ENCODE measurements at regions not wholly inside any gene's neighbourhood (a gene's known extent, or its start where the extent isn't known, plus 50 kb on each side); places are given as distances from the start of the nearest gene placed in this dataset.

- DNase-seq (ENCODE audit: low spot score in 2 of 2, unreplicated experiment in 2 of 2) = peak in 1 of 2 experiments; percentile 36
- Mint-ChIP-seq H3K4me3 (no peak overlapping the region), H3K36me3 (no peaks in the 10 kb centered on the region), H3K4me1 (peaks cover 4% of the 10 kb centered on the region), H3K27ac (no peak overlapping the region), H3K27me3 (ENCODE audit: low read depth) (peaks cover 45% of the 10 kb centered on the region), H3K9me3 (no peaks in the 10 kb centered on the region)
- no peak for TF ChIP-seq CTCF (IDR thresholded peaks at IDR 0.05; ENCODE audit: unreplicated experiment)
Measured at GRCh38 chr5:2185646-2186471, 303.1 kb upstream of the IRX4 start.

DNA sequence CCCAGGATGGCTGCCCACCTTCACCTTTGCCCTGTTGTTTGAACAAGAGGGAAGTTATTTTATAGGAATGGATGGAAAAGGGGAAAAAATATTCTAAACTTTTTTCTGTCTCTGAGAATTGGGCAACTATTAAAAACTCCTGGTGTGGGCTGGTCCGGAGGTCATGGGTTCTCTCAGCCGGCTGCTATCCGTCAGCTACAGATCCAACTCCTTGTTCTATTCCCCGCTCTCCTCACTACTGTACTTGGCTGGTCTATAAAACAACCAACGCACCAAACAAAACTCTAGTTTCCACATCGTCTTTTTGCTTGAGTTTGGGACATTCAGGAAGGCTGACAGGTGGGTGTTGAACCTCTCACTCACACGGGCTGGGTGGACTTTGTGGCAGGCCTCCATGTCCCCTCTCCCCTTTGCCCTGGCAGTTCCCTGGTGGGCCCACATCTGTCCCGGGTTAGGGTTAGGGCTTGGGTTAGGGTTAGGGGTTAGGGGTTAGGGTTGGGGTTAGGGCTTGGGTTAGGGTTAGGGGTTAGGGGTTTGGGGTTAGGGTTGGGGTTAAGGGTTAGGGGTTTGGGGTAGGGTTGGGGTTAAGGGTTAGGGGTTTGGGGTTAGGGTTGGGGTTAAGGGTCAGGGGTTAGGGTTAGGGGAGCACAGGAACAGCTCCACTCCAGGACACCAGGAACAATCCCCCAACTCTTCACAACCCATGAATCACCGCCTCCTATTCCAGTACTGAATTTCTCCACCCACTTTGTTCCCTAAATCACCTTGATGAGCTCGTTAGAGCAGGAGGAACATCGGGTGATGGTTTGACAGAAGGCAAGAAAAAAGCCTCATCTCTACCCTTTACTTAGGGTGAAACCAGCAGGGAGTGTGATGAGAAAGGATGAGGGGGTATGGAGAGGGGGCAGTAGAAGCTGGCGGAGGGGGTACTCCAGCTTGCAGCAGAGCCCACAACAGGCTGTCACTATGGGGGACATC lies 302.1 kb upstream of the IRX4 start:
- DNase-seq (ENCODE audit: low spot score in 2 of 2, unreplicated experiment in 2 of 2) = no peak
- Mint-ChIP-seq H3K4me3 (no peak overlapping the region), H3K36me3 (no peaks in the 10 kb centered on the region), H3K27ac (no peak overlapping the region), H3K9me3 (no peaks in the 10 kb centered on the region), H3K4me1 (peaks cover 4% of the 10 kb centered on the region), H3K27me3 (ENCODE audit: low read depth) (peaks cover 39% of the 10 kb centered on the region)
- no peak for TF ChIP-seq CTCF (IDR thresholded peaks at IDR 0.05; ENCODE audit: unreplicated experiment)

DNA sequence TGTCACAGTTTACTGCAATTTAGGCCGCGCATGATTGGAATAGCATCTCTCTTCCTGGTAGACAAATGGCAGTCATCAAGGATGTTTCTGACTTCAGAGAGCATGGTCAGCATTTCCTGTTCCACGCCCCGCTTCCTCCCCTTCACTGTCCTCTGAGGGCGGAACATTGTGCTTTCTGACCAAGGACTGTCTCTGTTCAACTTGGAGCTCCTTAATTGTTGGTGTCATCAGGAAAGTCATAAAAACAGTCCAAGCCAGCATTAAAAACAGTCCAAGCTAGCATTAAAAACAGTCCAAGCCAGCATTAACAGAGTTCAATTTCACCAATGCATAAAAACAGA lies 301.3 kb upstream of the IRX4 start:
- Mint-ChIP-seq H3K4me1 (peaks cover 4% of the 10 kb centered on the region), H3K27me3 (ENCODE audit: low read depth) (peaks cover 34% of the 10 kb centered on the region), H3K36me3 (no peaks in the 10 kb centered on the region), H3K27ac (no peak overlapping the region), H3K4me3 (no peak overlapping the region), H3K9me3 (no peaks in the 10 kb centered on the region)
- no peak for DNase-seq (ENCODE audit: low spot score in 2 of 2, unreplicated experiment in 2 of 2)
- no peak for TF ChIP-seq CTCF (IDR thresholded peaks at IDR 0.05; ENCODE audit: unreplicated experiment)

- H3K36me3 Mint-ChIP-seq = no peaks in the 10 kb centered on the region
- H3K27me3 Mint-ChIP-seq (ENCODE audit: low read depth) = peaks cover 29% of the 10 kb centered on the region
- no peaks in the 10 kb centered on the region for H3K9me3 Mint-ChIP-seq
- no peak for TF ChIP-seq CTCF (IDR thresholded peaks at IDR 0.05; ENCODE audit: unreplicated experiment)
- H3K4me3 Mint-ChIP-seq = no peak overlapping the region
- H3K27ac Mint-ChIP-seq = no peak overlapping the region
- DNase-seq (ENCODE audit: low spot score in 2 of 2, unreplicated experiment in 2 of 2) = no peak
- H3K4me1 Mint-ChIP-seq = peaks cover 4% of the 10 kb centered on the region
Measured at GRCh38 chr5:2183154-2184025, 300.7 kb upstream of the IRX4 start.

DNA sequence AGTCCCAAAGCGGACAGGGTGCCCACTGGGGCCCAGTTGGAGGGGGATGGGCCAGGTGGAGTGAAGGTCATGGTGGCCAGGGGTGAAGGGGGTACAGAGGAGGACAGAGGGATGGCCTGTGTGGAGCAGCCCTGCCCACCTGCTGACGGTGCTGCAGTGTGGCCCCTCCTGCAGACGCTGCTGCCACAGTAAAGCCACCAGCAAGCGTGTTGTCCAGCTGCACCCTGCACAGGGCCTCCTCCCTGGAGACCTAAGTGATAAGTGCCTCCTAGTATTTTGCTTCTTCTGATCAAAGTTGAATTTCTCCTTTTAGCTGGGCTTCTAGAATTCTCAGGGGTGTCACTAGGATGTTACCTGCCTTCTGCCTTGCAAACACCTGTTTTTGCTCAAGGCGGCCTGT lies 299.3 kb upstream of the IRX4 start:
- no peak for TF ChIP-seq CTCF (IDR thresholded peaks at IDR 0.05; ENCODE audit: unreplicated experiment)
- Mint-ChIP-seq H3K27ac (no peak overlapping the region), H3K4me3 (no peak overlapping the region), H3K27me3 (ENCODE audit: low read depth) (peaks cover 19% of the 10 kb centered on the region), H3K4me1 (peaks cover 4% of the 10 kb centered on the region), H3K36me3 (no peaks in the 10 kb centered on the region), H3K9me3 (no peaks in the 10 kb centered on the region)
- DNase-seq (ENCODE audit: low spot score in 2 of 2, unreplicated experiment in 2 of 2) = no peak
